GM12892 (cell line): ENCODE measurements at regions not wholly inside any gene's neighbourhood (a gene's known extent, or its start where the extent isn't known, plus 50 kb on each side); places are given as distances from the start of the nearest gene placed in this dataset.
"Not testable (repeated sequence)": the region's sequence is repeated elsewhere in the genome, so short reads cannot be mapped to it uniquely, and the experiment has no call there.

ENCODE experiments used
- POLR2A ChIP-seq: IDR thresholded peaks from 2 replicates; pipeline ENCODE4 v1.6.1; 2011; ENCODE audit warnings: low read depth, low read length, control low read depth
- POLR2AphosphoS5 ChIP-seq: IDR thresholded peaks from 2 replicates; pipeline ENCODE4 v1.6.1; 2011; ENCODE audit warnings: low read depth, low read length, control low read depth

DNA sequence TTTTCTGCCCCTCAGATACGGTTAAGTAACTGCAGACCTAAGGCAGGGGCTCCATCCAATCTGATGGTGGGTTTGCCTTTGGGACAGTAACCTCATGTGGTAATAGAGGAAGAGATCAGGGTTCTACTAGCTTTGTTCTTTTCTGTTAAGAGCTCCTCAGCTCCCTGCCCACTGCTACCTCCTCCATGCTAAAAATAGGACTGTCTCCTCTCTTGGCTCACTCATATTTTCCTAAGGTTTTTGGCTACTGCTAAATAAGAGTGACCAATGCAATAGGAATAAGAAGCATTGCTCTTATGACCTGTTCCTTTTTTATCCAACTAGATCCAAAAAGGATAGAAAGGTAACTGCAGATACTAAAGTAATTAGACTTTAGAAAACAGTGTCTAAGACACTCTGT is 99.6 kb downstream of the THSD1 start:
- TF ChIP-seq POLR2AphosphoS5, POLR2A: not testable (repeated sequence)
